GM23248 (cell line): ENCODE measurements at regions not wholly inside any gene's neighbourhood (a gene's known extent, or its start where the extent isn't known, plus 50 kb on each side); places are given as distances from the start of the nearest gene placed in this dataset.
"Not testable (repeated sequence)": the region's sequence is repeated elsewhere in the genome, so short reads cannot be mapped to it uniquely, and the experiment has no call there.

Source experiments
- EZH2 ChIP-seq: fragments of 200-600 bp; sonication (generic); IDR thresholded peaks from 2 replicates; pipeline ENCODE4 v1.6.1; 2018; ENCODE audit warnings: antibody characterized with exemption, mild to moderate bottlenecking; ENCODE audit not compliant: insufficient read depth, poor library complexity, severe bottlenecking
- EZH2phosphoT487 ChIP-seq: fragments of 200-600 bp; sonication (generic); IDR thresholded peaks from 2 replicates; pipeline ENCODE4 v1.6.1; 2018; ENCODE audit warnings: antibody characterized with exemption, moderate library complexity, mild to moderate bottlenecking, low read depth; ENCODE audit not compliant: insufficient read depth

DNA sequence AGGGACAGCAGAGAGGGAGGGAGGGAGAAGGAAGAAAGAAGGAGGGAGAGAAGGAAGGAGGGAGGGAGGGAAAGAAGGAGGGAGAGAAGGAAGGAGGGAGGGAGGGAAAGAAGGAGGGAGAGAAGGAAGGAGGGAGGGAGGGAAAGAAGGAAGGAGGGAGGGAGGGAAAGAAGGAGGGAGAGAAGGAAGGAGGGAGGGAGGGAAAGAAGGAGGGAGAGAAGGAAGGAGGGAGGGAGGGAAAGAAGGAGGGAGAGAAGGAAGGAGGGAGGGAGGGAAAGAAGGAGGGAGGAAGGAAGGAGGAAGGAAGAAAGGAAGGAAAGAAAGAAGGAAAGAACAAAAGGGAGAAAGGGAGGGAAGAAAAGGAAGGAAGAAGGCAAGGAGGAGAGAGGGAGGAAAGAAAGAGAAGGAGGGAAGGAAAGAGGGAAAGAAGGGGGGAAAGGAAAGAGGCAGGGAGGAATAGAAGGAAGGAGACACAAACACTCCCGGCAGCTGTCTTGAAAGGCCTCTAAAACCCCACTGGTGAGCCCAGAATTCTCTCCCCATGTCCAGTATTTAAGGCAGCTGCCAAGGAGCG, 153.0 kb downstream of the TFAP2C start:
- not testable (repeated sequence) for TF ChIP-seq EZH2phosphoT487, EZH2
